Parathyroid adenoma (tissue), 2 donors: ENCODE measurements at regions not wholly inside any gene's neighbourhood (a gene's known extent, or its start where the extent isn't known, plus 50 kb on each side); places are given as distances from the start of the nearest gene placed in this dataset.

Experiments used
- H2AFZ ChIP-seq: fragments of 300-600 bp; sonication (generic); one replicate; pipeline ENCODE4 v1.7.0; 2017; ENCODE audit warnings: antibody characterized with exemption, mild to moderate bottlenecking
- H3K27ac ChIP-seq: fragments of 300-600 bp; sonication (generic); one replicate; pipeline ENCODE4 v1.7.0; 2017
- H3K27me3 ChIP-seq: fragments of 300-600 bp; sonication (generic); one replicate; pipeline ENCODE4 v1.7.0; 2017; ENCODE audit warnings: low read length; ENCODE audit not compliant: control insufficient read depth, insufficient read depth
- H3K36me3 ChIP-seq: fragments of 300-600 bp; sonication (generic); one replicate; pipeline ENCODE4 v1.7.0; 2017; ENCODE audit warnings: low read length; ENCODE audit not compliant: control insufficient read depth, insufficient read depth
- H3K4me1 ChIP-seq: fragments of 300-600 bp; sonication (generic); one replicate; pipeline ENCODE4 v1.7.0; 2017; ENCODE audit warnings: control low read depth
- H3K4me2 ChIP-seq: fragments of 300-600 bp; sonication (generic); one replicate; pipeline ENCODE4 v1.7.0; 2017; ENCODE audit warnings: low read length
- H3K4me3 ChIP-seq: fragments of 300-600 bp; sonication (generic); one replicate; pipeline ENCODE4 v1.7.0; 2017; ENCODE audit warnings: low read depth, low read length
- H3K79me2 ChIP-seq: fragments of 300-600 bp; sonication (generic); one replicate; pipeline ENCODE4 v1.7.0; 2017; ENCODE audit warnings: control low read depth
- H3K9ac ChIP-seq: fragments of 300-600 bp; sonication (generic); one replicate; pipeline ENCODE4 v1.7.0; 2017; ENCODE audit warnings: mild to moderate bottlenecking
- H3K9me3 ChIP-seq: fragments of 300-600 bp; sonication (generic); one replicate; pipeline ENCODE4 v1.7.0; 2017; ENCODE audit warnings: low read length; ENCODE audit not compliant: control insufficient read depth
- CTCF ChIP-seq: fragments of 300-600 bp; sonication (generic); IDR thresholded peaks from one replicate; pipeline ENCODE4 v1.7.0; 2017; ENCODE audit warnings: antibody characterized with exemption, mild to moderate bottlenecking
- donor health status: primary hyperparathyroidism.

- Histone ChIP-seq H2AFZ (no peak overlapping the region), H3K4me1 (no peaks in the 10 kb centered on the region), H3K9me3 (no peaks in the 10 kb centered on the region), H3K4me3 (no peak overlapping the region), H3K9ac (no peak overlapping the region), H3K79me2 (no peaks in the 10 kb centered on the region), H3K27ac (no peak overlapping the region), H3K36me3 (no peaks in the 10 kb centered on the region), H3K27me3 (no peaks in the 10 kb centered on the region), H3K4me2 (no peak overlapping the region)
- no peak for TF ChIP-seq CTCF
These were observed 338.2 kb downstream of the EIPR1 start for GRCh38 chr2:3039188-3040065.

GRCh38 chr2:3038636-3039035 lies 339.0 kb downstream of the EIPR1 start:
- no peak overlapping the region for H3K4me2 ChIP-seq
- no peak overlapping the region for H3K4me3 ChIP-seq
- no peaks in the 10 kb centered on the region for H3K4me1 ChIP-seq
- no peaks in the 10 kb centered on the region for H3K36me3 ChIP-seq
- H3K27ac ChIP-seq = no peak overlapping the region
- H3K9ac ChIP-seq = no peak overlapping the region
- H3K9me3 ChIP-seq = no peaks in the 10 kb centered on the region
- no peak overlapping the region for H2AFZ ChIP-seq
- no peaks in the 10 kb centered on the region for H3K27me3 ChIP-seq
- no peak for TF ChIP-seq CTCF
- H3K79me2 ChIP-seq = no peaks in the 10 kb centered on the region

- Histone ChIP-seq H3K36me3 (no peaks in the 10 kb centered on the region), H3K9me3 (no peaks in the 10 kb centered on the region), H2AFZ (no peak overlapping the region), H3K4me3 (no peak overlapping the region), H3K27me3 (no peaks in the 10 kb centered on the region), H3K27ac (no peak overlapping the region), H3K4me2 (no peak overlapping the region), H3K79me2 (no peaks in the 10 kb centered on the region), H3K9ac (no peak overlapping the region), H3K4me1 (no peaks in the 10 kb centered on the region)
- TF ChIP-seq CTCF = no peak
These were observed 340.1 kb downstream of the EIPR1 start for GRCh38 chr2:3037196-3038194.

- H3K4me3 ChIP-seq = no peak overlapping the region
- no peak overlapping the region for H3K9ac ChIP-seq
- no peak overlapping the region for H2AFZ ChIP-seq
- H3K27ac ChIP-seq = no peak overlapping the region
- H3K4me2 ChIP-seq = no peak overlapping the region
- no peak for TF ChIP-seq CTCF
- H3K27me3 ChIP-seq = no peaks in the 10 kb centered on the region
- no peaks in the 10 kb centered on the region for H3K36me3 ChIP-seq
- H3K79me2 ChIP-seq = no peaks in the 10 kb centered on the region
- H3K9me3 ChIP-seq = no peaks in the 10 kb centered on the region
- H3K4me1 ChIP-seq = no peaks in the 10 kb centered on the region
These were observed 341.0 kb downstream of the EIPR1 start for GRCh38 chr2:3036432-3037125.
